Transverse colon (tissue), 3 donors: ENCODE measurements at regions not wholly inside any gene's neighbourhood (a gene's known extent, or its start where the extent isn't known, plus 50 kb on each side); places are given as distances from the start of the nearest gene placed in this dataset.

Source experiments
- CTCF ChIP-seq, 5 experiments: fragments of 200-600 bp in 3 of 5; fragments of 450-650 bp in 2 of 5; sonication (generic) in 3 of 5; IDR thresholded peaks; 1 replicate in 2 of 5; 2 replicates in 3 of 5; pipeline ENCODE4 v1.5.1; 2016 to 2017; ENCODE audit warnings: antibody characterized with exemption in 5 of 5, inconsistent platforms in 3 of 5, mild to moderate bottlenecking in 2 of 5, moderate library complexity in 1 of 5
- EP300 ChIP-seq: sonication (generic); formaldehyde crosslinking; IDR thresholded peaks from one replicate; pipeline ENCODE4 v1.6.1; 2017; ENCODE audit warnings: antibody characterized with exemption, low read depth
- POLR2A ChIP-seq: fragments of 450-650 bp; IDR thresholded peaks from one replicate; pipeline ENCODE4 v1.6.1; 2016; ENCODE audit warnings: antibody characterized with exemption, mild to moderate bottlenecking, moderate library complexity

- TF ChIP-seq POLR2A, result no peak
- TF ChIP-seq CTCF (IDR thresholded peaks at IDR 0.05), result no peak
- no peak for TF ChIP-seq EP300
These were observed 155.4 kb upstream of the FOXF1 start for GRCh38 chr16:86354641-86355513.
